GM18511 (cell line): ENCODE measurements at regions not wholly inside any gene's neighbourhood (a gene's known extent, or its start where the extent isn't known, plus 50 kb on each side); places are given as distances from the start of the nearest gene placed in this dataset.
"Not testable (repeated sequence)": the region's sequence is repeated elsewhere in the genome, so short reads cannot be mapped to it uniquely, and the experiment has no call there.

ENCODE experiments used
- ATAC-seq: cut with Tn5 transposase; IDR thresholded peaks from one replicate; pipeline ENCODE4 v1.9.1; 2021; ENCODE audit warnings: mild to moderate bottlenecking, moderate library complexity; ENCODE audit not compliant: unreplicated experiment

DNA sequence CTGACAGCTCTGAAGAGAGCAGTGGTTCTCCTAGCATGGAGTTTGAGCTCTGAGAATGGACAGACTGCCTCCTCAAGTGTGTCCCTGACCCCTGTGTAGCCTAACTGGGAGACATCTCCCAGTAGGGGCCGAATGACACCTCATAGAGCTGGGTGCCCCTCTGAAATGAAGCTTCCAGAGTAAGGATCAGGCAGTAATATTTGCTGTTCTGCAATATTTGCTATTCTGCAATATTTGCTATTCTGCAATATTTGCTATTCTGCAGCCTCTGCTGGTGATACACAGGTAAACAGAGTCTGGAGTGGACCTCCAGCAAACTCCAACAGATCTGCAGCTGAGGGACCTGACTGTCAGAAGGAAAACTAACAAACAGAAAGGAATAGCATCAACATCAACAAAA lies 105.5 kb downstream of the BUD13 start:
- ATAC-seq, result not testable (repeated sequence)

DNA sequence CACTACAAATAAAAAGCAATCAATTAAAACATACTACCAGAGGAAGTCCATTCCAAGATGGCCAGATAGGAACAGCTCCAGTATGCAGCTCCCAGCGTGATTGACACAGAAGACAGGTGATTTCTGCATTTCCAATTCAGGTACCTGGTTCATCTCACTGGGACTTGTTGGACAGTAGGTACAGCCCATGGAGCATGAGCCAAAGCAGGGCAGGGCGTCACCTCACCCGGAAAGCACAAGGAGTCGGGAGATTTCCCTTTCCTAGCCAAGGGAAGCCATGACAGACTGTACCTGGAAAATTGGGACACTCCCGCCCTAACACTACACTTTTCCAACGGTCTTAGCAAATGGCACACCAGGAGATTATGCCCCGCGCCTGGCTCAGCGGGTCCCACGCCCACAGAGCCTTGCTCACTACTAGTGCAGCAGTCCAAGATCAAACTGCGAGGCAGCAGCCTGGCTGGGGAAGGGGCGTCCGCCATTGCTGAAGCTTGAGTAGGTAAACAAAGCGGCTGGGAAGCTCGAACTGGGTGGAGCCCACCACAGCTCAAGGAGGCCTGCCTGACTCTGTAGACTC lies 106.0 kb downstream of the BUD13 start:
- ATAC-seq, result not testable (repeated sequence)

DNA sequence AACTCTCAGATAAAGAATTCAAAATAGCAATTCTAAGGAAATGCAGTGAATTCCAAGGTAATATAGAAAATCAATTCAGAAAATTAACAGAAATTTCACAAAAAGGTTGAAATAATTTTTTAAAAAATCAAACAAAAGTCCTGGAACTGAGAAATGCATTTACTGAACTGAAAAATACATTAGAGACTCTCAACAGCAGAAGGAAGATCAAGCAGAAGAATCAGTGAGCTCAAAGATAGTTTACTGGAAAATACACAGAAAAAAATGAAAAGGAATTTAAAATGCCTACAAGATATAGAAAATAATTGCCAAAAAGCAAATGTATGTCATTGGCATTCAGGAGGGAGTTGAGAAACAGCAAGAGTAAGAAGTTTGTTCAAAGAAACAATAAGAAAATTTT lies 107.3 kb downstream of the BUD13 start:
- ATAC-seq, result no peak

DNA sequence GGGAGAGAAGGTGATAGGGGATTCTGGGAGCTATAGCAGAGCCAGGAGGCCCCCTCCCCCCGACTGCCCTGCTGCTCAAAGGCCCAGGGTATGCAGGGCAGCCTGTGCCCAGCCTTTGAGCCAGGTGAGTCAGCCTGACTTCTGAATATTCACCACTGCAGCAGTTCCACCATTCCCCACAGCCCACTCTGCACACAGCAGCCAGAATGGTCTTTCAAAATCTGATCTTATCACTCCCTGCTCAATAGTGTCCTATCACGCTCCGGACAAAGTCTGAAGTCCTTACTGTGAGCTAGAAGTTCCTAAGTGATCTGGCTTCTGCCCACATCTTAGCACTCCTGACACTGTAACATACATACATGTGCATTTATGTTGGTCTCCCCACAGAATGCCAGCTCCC lies 111.7 kb downstream of the BUD13 start:
- no peak for ATAC-seq

DNA sequence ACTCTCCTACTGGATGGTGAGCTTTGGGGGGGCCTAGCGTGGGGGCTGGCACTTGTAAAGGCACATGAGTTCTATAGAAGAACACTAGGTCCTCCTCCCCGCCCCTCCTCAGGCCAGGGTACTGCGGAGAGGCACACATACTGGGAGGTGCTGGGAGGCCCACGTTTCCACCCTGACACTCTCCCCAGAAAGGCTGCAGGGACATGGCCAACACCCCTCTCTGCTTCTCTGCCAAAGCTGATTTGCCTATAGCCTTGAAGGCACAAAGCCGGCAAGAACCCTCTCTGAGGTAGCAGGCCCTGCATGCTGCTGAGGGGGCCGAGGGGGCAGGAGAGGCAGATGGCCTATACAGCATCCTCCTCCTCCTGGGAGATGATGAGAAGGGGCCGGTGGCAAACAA lies 112.8 kb downstream of the BUD13 start:
- no peak for ATAC-seq

DNA sequence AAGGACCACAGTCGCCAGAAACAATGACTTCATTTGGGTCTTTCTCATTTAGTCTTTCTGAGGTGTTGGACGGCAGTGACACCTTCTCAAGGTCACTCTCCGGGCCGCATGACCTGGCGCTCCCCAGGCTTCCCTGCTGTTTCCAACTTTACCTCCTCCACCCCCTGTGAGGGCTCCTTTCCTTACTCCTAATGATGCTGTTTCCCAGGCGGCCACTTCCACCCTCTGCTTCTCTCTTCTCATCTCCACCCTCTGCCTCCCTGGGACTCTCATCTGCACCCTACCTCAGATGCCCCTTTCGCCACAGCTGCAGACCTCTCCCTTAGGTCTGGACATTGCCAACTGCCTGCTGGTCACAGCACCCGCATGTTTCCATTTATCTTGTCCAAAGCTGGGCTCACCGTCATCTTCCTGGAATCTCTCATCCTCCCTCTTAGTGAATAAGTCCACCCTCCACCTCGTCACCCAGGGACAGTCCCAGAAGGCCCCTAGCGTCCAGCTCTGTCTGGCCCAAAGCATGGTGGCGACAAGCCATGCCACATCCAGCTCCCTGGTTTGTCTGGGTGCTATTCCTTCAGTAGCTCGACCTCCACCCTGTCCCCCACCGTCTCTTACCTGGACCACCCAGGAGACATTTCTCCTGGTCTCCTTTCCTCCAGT lies 113.8 kb downstream of the BUD13 start:
- ATAC-seq, result no peak

DNA sequence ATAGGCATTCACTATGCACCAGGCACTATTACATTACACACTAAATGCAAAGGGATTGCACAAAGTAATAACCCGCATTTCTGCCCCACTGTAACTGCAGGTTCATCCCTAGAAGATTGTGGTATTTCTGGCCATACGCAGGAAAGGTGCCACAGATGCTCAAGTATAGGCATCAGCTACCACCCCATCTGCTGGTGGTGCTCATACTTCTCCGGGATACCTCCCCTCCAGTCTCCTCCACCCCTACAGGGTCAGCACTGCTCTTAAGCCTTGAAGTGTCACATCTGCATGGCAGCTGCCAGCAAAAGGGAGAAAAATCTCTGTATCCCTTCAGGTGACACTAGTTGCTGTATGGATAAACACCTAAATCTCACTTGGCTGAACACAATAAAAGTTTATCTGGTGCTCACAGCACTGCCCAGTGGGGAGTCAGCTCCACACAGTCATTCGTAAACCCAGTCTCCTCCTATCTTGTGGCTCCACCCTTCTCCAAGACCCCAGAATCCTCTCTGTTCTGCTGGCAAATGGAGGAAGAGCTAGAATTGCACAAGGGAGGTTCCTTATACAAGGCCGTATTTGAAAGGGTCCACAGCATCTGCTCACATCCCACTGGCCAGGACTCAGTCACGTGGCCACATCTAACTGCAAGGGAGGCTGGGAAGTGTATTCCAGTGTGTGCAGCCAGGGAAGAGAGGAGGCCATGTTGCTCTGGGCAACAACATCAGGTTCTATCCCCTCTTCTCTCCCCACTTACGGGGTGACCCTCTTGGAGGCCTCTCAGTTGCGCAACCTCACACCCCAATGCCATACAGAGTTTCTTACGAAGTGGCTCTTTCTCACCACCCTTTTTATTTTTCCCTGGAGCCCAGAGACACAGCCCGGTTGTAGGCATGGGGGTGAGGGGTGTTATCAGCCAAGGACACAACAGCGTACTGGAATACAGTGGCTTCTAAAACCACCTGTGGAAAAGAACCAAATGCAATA lies 114.7 kb downstream of the BUD13 start:
- ATAC-seq, result no peak

DNA sequence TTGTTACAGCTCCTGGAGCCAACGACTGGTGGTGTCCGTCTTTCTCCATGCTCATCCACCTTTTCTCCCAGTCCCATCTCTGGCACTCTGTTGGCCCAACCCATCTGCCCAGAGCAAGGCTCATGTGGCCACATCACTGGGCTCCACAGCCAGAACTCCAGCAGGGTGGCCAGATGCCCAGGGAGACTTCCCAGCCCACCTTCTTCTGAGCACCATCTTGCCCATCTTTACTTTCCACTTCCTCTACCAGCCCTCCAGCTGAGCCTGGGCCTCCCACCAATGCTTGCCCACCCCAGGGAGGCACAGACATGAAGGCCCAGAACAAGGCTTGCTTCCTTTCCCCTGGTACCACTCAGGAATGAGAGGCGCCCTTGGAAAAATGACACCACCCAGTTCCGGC lies 116.8 kb downstream of the BUD13 start:
- no peak for ATAC-seq

DNA sequence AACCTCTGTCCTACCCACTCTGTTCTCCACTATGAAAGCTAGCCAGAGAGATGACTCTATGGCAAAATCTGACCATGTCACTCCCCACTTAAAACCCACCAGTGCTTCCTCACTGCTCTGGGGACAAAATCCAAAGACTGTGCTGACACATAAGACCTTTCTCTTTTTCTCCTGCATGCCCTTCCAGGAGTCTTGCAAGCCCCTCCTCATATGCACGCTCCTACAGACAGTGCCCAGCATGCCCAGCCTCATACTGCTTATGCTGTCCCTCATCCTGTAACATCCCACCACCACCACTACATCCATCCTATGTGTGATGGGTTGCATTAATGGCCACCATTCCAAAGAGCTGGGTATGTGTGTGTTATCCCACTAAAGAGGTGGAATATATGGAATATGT lies 118.3 kb downstream of the BUD13 start:
- no peak for ATAC-seq

DNA sequence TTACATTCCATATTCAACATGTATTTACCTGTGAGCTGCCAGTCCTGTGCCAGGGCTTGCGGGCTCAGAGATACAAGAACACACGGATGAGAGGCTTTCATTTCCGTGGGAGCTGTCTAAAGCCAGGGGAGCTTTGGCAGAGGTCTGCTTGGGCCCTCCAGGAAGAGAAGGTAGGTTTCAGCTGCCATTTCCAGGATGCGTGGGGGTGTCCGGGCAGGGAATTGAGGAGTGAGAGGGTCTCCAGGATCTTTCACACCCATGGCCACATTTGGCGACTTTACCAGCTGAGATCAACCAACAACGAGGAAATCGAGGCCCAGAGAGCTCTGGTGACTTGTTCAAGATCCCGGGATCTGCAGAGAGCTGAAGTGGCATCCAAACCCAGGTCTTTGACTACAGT lies 119.6 kb downstream of the BUD13 start:
- ATAC-seq, result no peak

DNA sequence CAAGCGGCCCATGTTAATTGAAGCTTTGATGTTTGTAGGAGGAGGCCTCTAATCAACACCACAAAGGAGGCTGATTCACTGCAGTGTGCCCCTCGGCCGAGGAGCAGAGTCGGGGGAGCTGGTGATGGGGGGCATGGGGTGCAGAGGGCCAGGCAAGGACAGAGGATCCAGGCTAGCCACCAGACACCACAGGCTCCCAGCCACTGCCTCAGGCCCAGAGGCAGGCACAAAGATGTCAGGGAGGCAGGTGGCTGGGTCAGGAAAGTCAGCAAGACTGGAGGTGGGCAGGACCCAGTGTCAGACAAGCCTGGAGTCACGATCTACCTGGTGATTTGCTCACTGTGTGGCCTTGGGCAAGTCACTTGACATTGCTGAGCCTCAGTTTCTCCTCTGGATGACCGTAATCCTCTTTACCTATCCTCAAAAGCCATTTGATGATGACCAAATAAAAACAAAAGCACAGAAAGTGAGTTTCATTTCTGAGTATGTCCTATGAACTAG lies 121.0 kb downstream of the BUD13 start:
- ATAC-seq, result no peak

DNA sequence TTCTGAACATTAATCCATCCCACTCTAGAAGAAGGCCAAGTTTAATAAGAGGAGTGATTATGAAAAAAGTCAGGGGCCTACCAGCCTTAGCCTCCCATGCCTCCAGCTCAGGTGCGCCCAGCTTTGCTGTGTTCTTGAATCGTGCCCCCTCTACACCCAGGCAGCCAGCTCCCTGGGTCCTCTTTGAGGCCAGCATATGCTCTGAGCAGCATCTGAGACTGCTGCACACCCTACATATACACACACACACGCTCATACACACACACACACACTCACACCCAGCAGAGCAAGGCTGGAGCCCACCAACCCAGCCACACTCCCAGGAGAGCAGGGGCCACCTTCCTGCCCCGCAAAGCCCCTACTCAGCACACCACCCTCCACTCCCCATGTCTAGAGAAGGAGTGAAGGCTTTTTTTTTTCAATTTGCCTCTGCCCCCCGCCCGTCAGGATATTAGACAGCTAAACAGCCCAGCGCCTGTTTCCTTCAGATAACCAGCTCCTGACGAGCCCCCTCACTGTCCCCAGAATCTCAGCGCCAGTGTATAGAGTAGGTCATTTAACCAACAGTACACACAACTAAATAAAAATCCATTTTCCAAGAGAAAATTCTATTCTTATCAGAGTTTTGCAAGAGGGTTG lies 121.6 kb downstream of the BUD13 start:
- ATAC-seq, result no peak

DNA sequence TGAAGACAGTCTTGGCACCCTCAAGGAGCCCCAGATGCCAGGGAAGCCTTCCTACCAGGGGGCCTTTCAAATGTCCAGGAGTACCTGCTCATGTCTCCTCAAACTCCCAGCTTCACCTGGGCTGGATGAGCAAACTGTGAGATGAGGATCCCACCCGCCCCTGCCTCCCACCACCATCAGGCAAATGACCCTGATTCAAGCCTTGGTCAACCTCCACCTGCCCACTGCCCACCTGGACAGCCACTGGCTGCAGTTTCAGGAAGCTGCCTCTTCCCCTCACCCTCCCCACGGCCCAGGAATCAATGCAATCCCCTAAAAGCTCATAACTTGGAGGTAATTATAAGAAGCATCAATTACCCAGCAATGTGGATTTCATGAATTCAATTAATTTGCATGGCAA lies 122.7 kb downstream of the BUD13 start:
- no peak for ATAC-seq

DNA sequence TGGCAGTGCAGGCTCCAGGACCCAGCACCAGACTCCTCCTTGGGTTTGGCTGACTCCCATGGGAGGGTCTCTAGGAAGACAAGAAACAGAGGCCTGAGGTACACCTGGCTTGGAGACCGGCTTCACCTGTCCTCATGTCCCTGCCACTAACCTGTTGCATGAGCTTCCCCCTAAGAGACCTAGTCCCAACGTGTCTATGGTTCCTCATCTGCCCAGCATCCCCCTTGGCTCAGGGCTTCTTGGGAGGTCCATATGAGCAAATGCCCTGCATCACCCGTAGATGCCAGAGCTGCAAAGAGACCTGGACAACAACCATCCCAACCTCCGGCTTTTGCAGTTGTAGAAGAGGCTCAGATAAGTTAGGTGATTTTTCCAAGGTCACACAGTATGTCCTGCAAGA lies 123.5 kb downstream of the BUD13 start:
- ATAC-seq, result no peak

DNA sequence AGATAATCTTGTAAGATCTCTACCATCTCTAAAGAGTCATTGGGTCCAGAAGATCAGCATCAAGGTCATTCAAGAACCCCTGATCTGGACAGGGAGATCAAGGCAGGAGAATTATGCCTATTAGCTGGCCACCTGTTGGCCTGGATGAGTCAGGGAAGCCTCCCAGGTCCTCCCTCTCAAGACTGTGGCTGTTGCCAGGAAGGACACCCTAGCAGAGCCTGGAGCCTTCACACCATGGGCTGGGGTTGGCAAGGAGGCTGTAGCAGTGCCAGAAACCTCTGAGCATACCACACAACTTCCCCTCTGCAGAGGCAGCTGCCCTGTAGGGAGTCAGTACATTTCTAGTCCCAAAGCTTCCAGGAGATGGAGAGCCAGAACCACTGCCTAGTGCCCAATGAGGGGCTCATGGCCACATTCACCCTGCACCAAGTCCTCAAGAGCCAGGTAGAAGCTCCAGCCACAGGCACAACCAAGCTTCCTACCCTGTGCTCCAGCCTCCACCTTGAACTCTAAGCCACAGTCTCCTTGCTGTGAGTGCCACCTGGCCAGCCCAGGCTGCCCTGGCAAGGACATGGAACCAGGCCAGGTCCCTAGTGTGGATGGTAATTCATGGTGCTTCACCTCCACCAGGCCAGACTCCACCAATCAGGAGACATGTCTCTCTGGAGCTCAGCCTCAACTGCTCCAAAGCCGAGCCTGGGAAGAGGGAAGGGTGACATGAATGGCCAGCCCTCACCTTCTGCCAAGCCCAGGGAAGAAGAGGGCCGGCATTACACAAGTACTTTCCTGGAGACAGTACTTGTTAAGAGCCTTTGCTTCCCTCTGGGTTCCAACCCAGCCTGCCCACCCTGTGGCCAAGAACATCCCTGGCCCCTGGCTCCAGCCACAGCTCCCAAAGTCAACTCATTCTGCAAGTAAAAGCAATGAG lies 124.3 kb downstream of the BUD13 start:
- no peak for ATAC-seq

DNA sequence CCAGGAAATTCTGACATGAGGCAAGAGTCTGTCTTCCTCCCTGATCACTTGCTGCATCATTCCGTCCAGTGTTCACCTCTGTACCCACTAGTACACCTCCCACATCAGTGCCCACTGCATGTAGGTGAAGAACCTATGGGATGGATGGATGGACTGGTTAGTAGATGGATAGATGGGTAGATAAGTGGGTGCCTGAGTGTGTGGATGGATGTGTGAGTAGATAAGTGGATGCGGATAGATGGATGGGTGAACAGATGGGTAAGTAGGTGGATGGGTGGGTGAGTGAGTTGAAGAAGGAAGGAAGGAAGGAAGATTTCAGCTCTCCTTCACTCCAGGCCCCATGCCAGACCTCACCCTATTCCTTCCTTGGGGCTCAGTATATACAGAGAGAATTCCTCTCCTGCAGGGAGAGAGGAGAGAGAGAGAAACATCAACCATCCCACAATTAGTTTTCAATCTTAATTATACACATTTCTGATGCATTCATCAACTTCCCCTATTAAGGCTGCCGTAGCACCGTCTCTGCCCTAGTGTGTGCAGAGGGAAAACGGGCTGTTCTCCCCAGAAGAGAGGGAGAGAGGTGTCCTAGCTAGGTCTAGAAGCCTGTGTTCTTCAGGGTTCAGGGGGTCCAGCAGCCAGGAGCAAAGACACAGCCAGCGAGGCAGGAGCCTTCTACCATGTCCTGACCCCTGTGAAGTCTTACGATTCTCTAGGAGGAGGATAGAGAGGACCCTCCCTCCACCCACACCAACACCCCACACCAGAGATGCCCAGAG lies 125.3 kb downstream of the BUD13 start:
- ATAC-seq, result no peak

DNA sequence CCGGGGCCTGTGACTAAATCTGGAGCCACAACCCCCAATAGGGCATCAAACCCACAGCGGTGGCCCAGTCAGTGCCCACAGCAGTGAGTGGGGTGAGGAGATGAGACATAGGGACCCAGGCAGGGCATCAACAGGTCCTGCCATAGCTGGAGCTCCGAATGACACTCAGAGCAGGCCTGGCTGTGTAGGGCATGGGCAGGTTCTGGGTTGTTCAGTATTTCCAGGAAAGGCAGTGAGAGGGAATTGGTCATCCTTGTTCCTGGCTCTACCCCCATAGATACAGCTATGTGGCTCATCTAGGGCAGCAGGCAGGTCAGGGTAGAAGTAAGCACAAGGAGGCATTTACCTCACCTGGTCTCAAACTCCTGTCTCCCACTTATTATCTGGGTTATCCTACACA lies 126.6 kb downstream of the BUD13 start:
- ATAC-seq, result no peak

DNA sequence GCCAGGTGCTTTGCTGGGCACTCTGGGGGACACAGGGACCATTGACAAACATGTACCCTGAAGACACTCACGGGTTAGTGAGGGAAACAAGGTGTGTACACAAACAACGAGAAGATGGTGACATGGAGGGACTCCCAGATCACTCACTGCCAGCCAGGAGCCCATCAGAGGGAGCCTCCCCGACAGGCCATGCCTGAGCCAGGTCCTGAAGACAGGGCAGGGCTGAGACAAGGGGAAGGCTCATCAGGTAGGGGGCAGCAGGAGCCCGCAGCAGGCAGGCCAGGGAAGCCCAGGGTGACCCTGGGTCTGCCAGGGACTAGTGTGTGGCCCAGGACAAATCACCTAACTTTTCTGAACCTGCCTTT lies 127.9 kb downstream of the BUD13 start:
- ATAC-seq, result no peak

DNA sequence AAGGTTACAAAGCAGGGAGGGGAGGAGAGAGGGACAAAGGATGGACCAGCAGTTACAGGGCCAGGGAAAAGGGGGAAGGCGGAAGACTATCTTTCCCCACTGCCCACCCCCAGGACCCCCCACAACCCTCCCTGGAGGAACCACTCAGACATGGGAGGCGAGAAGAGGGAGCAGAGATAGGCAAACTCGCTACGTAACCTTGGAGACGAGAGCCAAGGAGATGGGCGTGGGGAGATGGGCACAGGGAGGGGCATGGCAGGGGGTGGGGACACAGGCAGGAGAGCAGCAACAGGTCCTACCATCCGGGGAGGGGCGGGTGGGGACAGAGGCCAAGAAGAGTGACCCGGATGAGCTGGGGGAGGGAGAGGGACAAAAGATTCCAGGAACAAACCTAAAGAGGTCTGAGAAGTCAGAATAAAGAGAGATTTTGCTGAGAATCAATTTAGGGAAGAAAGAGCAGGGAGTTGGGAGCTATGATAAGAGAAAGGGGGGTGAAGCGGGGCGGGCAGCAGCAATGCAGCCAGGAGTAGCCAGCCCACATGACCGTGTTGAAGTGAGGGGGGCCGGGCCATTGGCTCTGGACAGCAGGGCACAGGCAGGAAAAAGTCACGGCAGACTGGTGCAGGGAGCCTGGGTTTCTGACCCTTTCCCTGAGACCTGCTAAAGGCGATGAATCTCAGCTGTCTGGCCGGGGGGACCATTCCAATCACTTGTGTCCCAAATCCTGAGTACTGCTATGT lies 128.4 kb downstream of the BUD13 start:
- no peak for ATAC-seq
